Neural progenitor cell (in vitro differentiated cells): ENCODE measurements at regions not wholly inside any gene's neighbourhood (a gene's known extent, or its start where the extent isn't known, plus 50 kb on each side); places are given as distances from the start of the nearest gene placed in this dataset.

ENCODE experiments used
- DNase-seq: peaks from one replicate; pipeline ENCODE4 v3.0.0-alpha.2; 2016; ENCODE audit warnings: low spot score
- H2AFZ ChIP-seq: fragments of 200-600 bp; sonication (generic); replicated peaks from 2 replicates; pipeline ENCODE4 v1.6.1; 2016; ENCODE audit warnings: antibody characterized with exemption
- H3F3A ChIP-seq: fragments of 200-600 bp; sonication (generic); 2 replicates; pipeline ENCODE4 v1.6.1; 2016; ENCODE audit warnings: antibody characterized with exemption, low read depth
- H3K27ac ChIP-seq: fragments of 200-600 bp; sonication (generic); 2 replicates; pipeline ENCODE4 v1.5.1; 2016; ENCODE audit warnings: mild to moderate bottlenecking
- H3K27me3 ChIP-seq: fragments of 200-600 bp; sonication (generic); 2 replicates; pipeline ENCODE4 v1.6.1; 2016; ENCODE audit warnings: mild to moderate bottlenecking, moderate library complexity
- H3K36me3 ChIP-seq: fragments of 200-600 bp; sonication (generic); 2 replicates; pipeline ENCODE4 v1.5.1; 2016
- H3K4me1 ChIP-seq: fragments of 200-600 bp; sonication (generic); 2 replicates; pipeline ENCODE4 v1.6.1; 2016; ENCODE audit warnings: mixed run types
- H3K4me2 ChIP-seq: fragments of 200-600 bp; sonication (generic); 2 replicates; pipeline ENCODE4 v1.6.1; 2016
- H3K4me3 ChIP-seq: fragments of 200-600 bp; sonication (generic); 2 replicates; pipeline ENCODE4 v1.5.1; 2016
- H3K79me2 ChIP-seq: fragments of 200-600 bp; sonication (generic); 2 replicates; pipeline ENCODE4 v1.6.1; 2016; ENCODE audit warnings: low read depth
- H3K9ac ChIP-seq: fragments of 200-600 bp; sonication (generic); 2 replicates; pipeline ENCODE4 v1.6.1; 2016
- H3K9me3 ChIP-seq: fragments of 200-600 bp; sonication (generic); 2 replicates; pipeline ENCODE4 v1.5.1; 2016; ENCODE audit warnings: low read depth
- H4K20me1 ChIP-seq: fragments of 200-600 bp; sonication (generic); 2 replicates; pipeline ENCODE4 v1.6.1; 2016; ENCODE audit warnings: low read depth
- H3K27ac Mint-ChIP-seq: 3 replicates; pipeline ENCODE4 v1.8.0; 2021; ENCODE audit warnings: mixed read lengths
- H3K27me3 Mint-ChIP-seq: 2 replicates; pipeline ENCODE4 v1.8.0; 2022; ENCODE audit warnings: low read depth, mild to moderate bottlenecking, inconsistent platforms, moderate library complexity, mixed read lengths; ENCODE audit not compliant: insufficient read depth
- H3K36me3 Mint-ChIP-seq: 3 replicates; pipeline ENCODE4 v1.8.0; 2021; ENCODE audit warnings: mixed read lengths
- H3K4me1 Mint-ChIP-seq: 3 replicates; pipeline ENCODE4 v1.8.0; 2021; ENCODE audit warnings: mixed read lengths
- H3K4me3 Mint-ChIP-seq: 3 replicates; pipeline ENCODE4 v1.8.0; 2021; ENCODE audit warnings: mild to moderate bottlenecking, moderate library complexity, mixed read lengths
- H3K9me3 Mint-ChIP-seq: 3 replicates; pipeline ENCODE4 v1.8.0; 2020; ENCODE audit warnings: mixed read lengths
- EZH2 ChIP-seq: fragments of 200-600 bp; sonication (generic); IDR thresholded peaks from 2 replicates; pipeline ENCODE4 v1.6.1; 2017; ENCODE audit warnings: antibody characterized with exemption, mild to moderate bottlenecking, moderate library complexity
- EZH2phosphoT487 ChIP-seq: fragments of 200-600 bp; sonication (generic); IDR thresholded peaks from 2 replicates; pipeline ENCODE4 v1.6.1; 2017; ENCODE audit warnings: antibody characterized with exemption
- TF ChIP-seq, protein P1 (sequence below): fragments of 200-600 bp; sonication (generic); IDR thresholded peaks from 2 replicates; pipeline ENCODE4 v1.5.1; 2017; ENCODE audit warnings: antibody characterized with exemption, mild to moderate bottlenecking

GRCh38 chr3:181618260-181618659 lies 93.5 kb upstream of the SOX2 start:
- H3K4me1 Mint-ChIP-seq: peaks cover 35% of the 10 kb centered on the region
- no peaks in the 10 kb centered on the region for H3K36me3 ChIP-seq
- H3K36me3 Mint-ChIP-seq: no peaks in the 10 kb centered on the region
- H3K9ac ChIP-seq: no peak overlapping the region
- no peak overlapping the region for H3K4me3 ChIP-seq
- H3K79me2 ChIP-seq: peaks cover 69% of the 10 kb centered on the region
- H3K4me2 ChIP-seq: no peak overlapping the region
- H3K27ac ChIP-seq: no peak overlapping the region
- no peaks in the 10 kb centered on the region for H3K9me3 ChIP-seq
- peaks cover 64% of the 10 kb centered on the region for H3K4me1 ChIP-seq
- H3F3A ChIP-seq: peaks cover 5% of the 10 kb centered on the region
- H3K4me3 Mint-ChIP-seq: no peak overlapping the region
- DNase-seq: no peak
- H2AFZ ChIP-seq: no peak overlapping the region
- H3K27me3 Mint-ChIP-seq: no peaks in the 10 kb centered on the region
- H3K27me3 ChIP-seq: no peaks in the 10 kb centered on the region
- no peaks in the 10 kb centered on the region for H3K9me3 Mint-ChIP-seq
- H4K20me1 ChIP-seq: no peaks in the 10 kb centered on the region
- TF ChIP-seq EZH2 (no peak), EZH2phosphoT487 (no peak)
- TF ChIP-seq, protein P1, sequence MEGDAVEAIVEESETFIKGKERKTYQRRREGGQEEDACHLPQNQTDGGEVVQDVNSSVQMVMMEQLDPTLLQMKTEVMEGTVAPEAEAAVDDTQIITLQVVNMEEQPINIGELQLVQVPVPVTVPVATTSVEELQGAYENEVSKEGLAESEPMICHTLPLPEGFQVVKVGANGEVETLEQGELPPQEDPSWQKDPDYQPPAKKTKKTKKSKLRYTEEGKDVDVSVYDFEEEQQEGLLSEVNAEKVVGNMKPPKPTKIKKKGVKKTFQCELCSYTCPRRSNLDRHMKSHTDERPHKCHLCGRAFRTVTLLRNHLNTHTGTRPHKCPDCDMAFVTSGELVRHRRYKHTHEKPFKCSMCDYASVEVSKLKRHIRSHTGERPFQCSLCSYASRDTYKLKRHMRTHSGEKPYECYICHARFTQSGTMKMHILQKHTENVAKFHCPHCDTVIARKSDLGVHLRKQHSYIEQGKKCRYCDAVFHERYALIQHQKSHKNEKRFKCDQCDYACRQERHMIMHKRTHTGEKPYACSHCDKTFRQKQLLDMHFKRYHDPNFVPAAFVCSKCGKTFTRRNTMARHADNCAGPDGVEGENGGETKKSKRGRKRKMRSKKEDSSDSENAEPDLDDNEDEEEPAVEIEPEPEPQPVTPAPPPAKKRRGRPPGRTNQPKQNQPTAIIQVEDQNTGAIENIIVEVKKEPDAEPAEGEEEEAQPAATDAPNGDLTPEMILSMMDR: no peak
- H3K27ac Mint-ChIP-seq: no peak overlapping the region

- Mint-ChIP-seq H3K9me3 (no peaks in the 10 kb centered on the region), H3K27ac (no peak overlapping the region), H3K27me3 (no peaks in the 10 kb centered on the region), H3K4me1 (peaks cover 53% of the 10 kb centered on the region), H3K4me3 (no peak overlapping the region), H3K36me3 (no peaks in the 10 kb centered on the region)
- no peaks in the 10 kb centered on the region for H4K20me1 ChIP-seq
- H3F3A ChIP-seq: peaks cover 11% of the 10 kb centered on the region
- no peaks in the 10 kb centered on the region for H3K27me3 ChIP-seq
- TF ChIP-seq EZH2phosphoT487: no peak
- TF ChIP-seq, protein P1: no peak
- no peak for TF ChIP-seq EZH2
- H3K9ac ChIP-seq: peak overlapping the region; percentile 42
- H3K79me2 ChIP-seq: peaks cover 88% of the 10 kb centered on the region
- peak overlapping the region; percentile 18 for H2AFZ ChIP-seq
- no peak overlapping the region for H3K4me3 ChIP-seq
- no peaks in the 10 kb centered on the region for H3K9me3 ChIP-seq
- peaks cover 83% of the 10 kb centered on the region for H3K4me1 ChIP-seq
- DNase-seq: no peak
- peak overlapping the region; percentile 34 for H3K4me2 ChIP-seq
- no peaks in the 10 kb centered on the region for H3K36me3 ChIP-seq
- peak overlapping the region; percentile 57 for H3K27ac ChIP-seq
Observed at GRCh38 chr3:181616088-181617070, 95.3 kb upstream of the SOX2 start.

- H3K4me3 ChIP-seq: no peak overlapping the region
Observed at GRCh38 chr3:181615666-181616065, 96.1 kb upstream of the SOX2 start.

More at GRCh38 chr3:181615666-181616065, 96.1 kb upstream of the SOX2 start:
- DNase-seq: no peak
- Histone ChIP-seq H3K4me2 (peak overlapping the region; percentile 34), H3K9ac (no peak overlapping the region), H3K79me2 (peaks cover 92% of the 10 kb centered on the region), H3K9me3 (no peaks in the 10 kb centered on the region), H3K27me3 (no peaks in the 10 kb centered on the region), H3K4me1 (peaks cover 90% of the 10 kb centered on the region), H2AFZ (no peak overlapping the region), H3K27ac (no peak overlapping the region), H3F3A (peaks cover 18% of the 10 kb centered on the region), H4K20me1 (no peaks in the 10 kb centered on the region), H3K36me3 (no peaks in the 10 kb centered on the region)
- no peak overlapping the region for H3K27ac Mint-ChIP-seq
- no peaks in the 10 kb centered on the region for H3K27me3 Mint-ChIP-seq
- H3K4me1 Mint-ChIP-seq: peaks cover 60% of the 10 kb centered on the region
- no peak overlapping the region for H3K4me3 Mint-ChIP-seq
- no peaks in the 10 kb centered on the region for H3K9me3 Mint-ChIP-seq
- TF ChIP-seq, protein P1: no peak
- no peak for TF ChIP-seq EZH2
- TF ChIP-seq EZH2phosphoT487: no peak
- H3K36me3 Mint-ChIP-seq: no peaks in the 10 kb centered on the region
